SK-N-SH (cell line): ENCODE measurements at regions not wholly inside any gene's neighbourhood (a gene's known extent, or its start where the extent isn't known, plus 50 kb on each side); places are given as distances from the start of the nearest gene placed in this dataset.

Experiments used
- CTCF ChIA-PET: fragments of 300-600, 350-600 bp; formaldehyde crosslinking; extraction: SDS; loops from one replicate; lab custom pipeline; 2021; lab: Yijun Ruan, JAX
- POLR2A ChIA-PET: fragments of 350-600 bp; sonication (Branson Sonifier 250); formaldehyde crosslinking; extraction: SDS; loops from one replicate; lab custom pipeline; 2020; ENCODE audit warnings: antibody characterized with exemption, inconsistent platforms; lab: Yijun Ruan, JAX
- DNase-seq: peaks from one replicate; pipeline ENCODE4 v3.0.0; 2012
- H2AFZ ChIP-seq: fragments of 200-600 bp; sonication (generic); 2 replicates; pipeline ENCODE4 v1.8.1; 2016; ENCODE audit warnings: antibody characterized with exemption, mild to moderate bottlenecking, low read depth
- H3F3A ChIP-seq: fragments of 200-600 bp; sonication (generic); replicated peaks from 2 replicates; pipeline ENCODE3; 2016; ENCODE audit warnings: antibody characterized with exemption, mild to moderate bottlenecking; ENCODE audit not compliant: insufficient read depth
- H3K27ac ChIP-seq, 2 experiments: fragments of 200-500 bp in 1 of 2; fragments of 200-600 bp in 1 of 2; sonication (Bioruptor generic) in 1 of 2; sonication (generic), shearing (Covaris generic) in 1 of 2; 2 replicates each; pipeline versions ENCODE4 v1.5.1 to v1.6.1; 2014 to 2016; ENCODE audit warnings: low read depth in 2 of 2, inconsistent platforms in 1 of 2, low read length in 1 of 2, mild to moderate bottlenecking in 1 of 2, mixed read lengths in 1 of 2
- H3K27me3 ChIP-seq: fragments of 200-600 bp; sonication (generic), shearing (Covaris generic); 2 replicates; pipeline ENCODE4 v1.6.1; 2016; ENCODE audit warnings: mixed run types; ENCODE audit not compliant: insufficient read depth
- H3K36me3 ChIP-seq, 2 experiments: fragments of 200-500 bp in 1 of 2; fragments of 200-600 bp in 1 of 2; sonication (Bioruptor generic) in 1 of 2; sonication (generic) in 1 of 2; replicated peaks in 1 of 2; 2 replicates each; pipeline versions ENCODE3 to v1.5.1; 2014 to 2016; ENCODE audit warnings: low read length in 1 of 2, mild to moderate bottlenecking in 1 of 2; ENCODE audit not compliant: insufficient read depth in 2 of 2, control insufficient read depth in 1 of 2
- H3K4me1 ChIP-seq, 2 experiments: fragments of 200-500 bp in 1 of 2; fragments of 200-600 bp in 1 of 2; sonication (Bioruptor generic) in 1 of 2; sonication (generic), shearing (Covaris generic) in 1 of 2; 2 replicates each; pipeline versions ENCODE4 v1.5.1 to v1.6.1; 2014 to 2016; ENCODE audit warnings: low read depth in 1 of 2, low read length in 1 of 2, mixed run types in 1 of 2; ENCODE audit not compliant: insufficient read depth in 2 of 2, control insufficient read depth in 1 of 2
- H3K4me2 ChIP-seq: fragments of 200-600 bp; sonication (generic), shearing (Covaris generic); 2 replicates; pipeline ENCODE4 v1.6.1; 2017; ENCODE audit warnings: mixed run types
- H3K4me3 ChIP-seq, 2 experiments: fragments of 200-500 bp in 1 of 2; fragments of 200-600 bp in 1 of 2; sonication (Bioruptor generic) in 1 of 2; sonication (generic), shearing (Covaris generic) in 1 of 2; 2 replicates each; pipeline versions ENCODE4 v1.5.1 to v1.8.1; 2014 to 2016; ENCODE audit warnings: low read depth in 2 of 2, inconsistent platforms in 1 of 2, low read length in 1 of 2, mild to moderate bottlenecking in 1 of 2, mixed read lengths in 1 of 2, moderate library complexity in 1 of 2
- H3K79me2 ChIP-seq: fragments of 200-600 bp; sonication (generic); 2 replicates; pipeline ENCODE4 v1.8.1; 2017; ENCODE audit warnings: mild to moderate bottlenecking; ENCODE audit not compliant: insufficient read depth
- H3K9ac ChIP-seq: fragments of 200-600 bp; sonication (generic); 2 replicates; pipeline ENCODE4 v1.6.1; 2017; ENCODE audit warnings: mixed run types
- H3K9me2 ChIP-seq: fragments of 200-600 bp; sonication (generic); 2 replicates; pipeline ENCODE4 v1.6.1; 2017; ENCODE audit warnings: mixed run types
- H3K9me3 ChIP-seq: fragments of 200-600 bp; sonication (generic); 2 replicates; pipeline ENCODE4 v1.6.1; 2017; ENCODE audit warnings: mixed run types, mild to moderate bottlenecking, moderate library complexity
- H4K20me1 ChIP-seq: fragments of 200-600 bp; sonication (generic); 2 replicates; pipeline ENCODE4 v1.6.1; 2017; ENCODE audit warnings: mild to moderate bottlenecking, mixed run types; ENCODE audit not compliant: insufficient read depth
- ELF1 ChIP-seq: IDR thresholded peaks from 2 replicates; pipeline ENCODE4 v1.4.0; 2012
- EP300 ChIP-seq, 2 experiments: IDR thresholded peaks; 2 replicates each; pipeline versions ENCODE4 v1.4.0 to v1.6.1; 2012; ENCODE audit warnings: borderline replicate concordance in 1 of 2, low read depth in 1 of 2, low read length in 1 of 2
- FOSL2 ChIP-seq: IDR thresholded peaks from 2 replicates; pipeline ENCODE4 v1.4.0; 2012; ENCODE audit warnings: low read depth, mild to moderate bottlenecking, moderate library complexity, borderline replicate concordance
- FOXJ3 ChIP-seq: sonication (generic); formaldehyde crosslinking; IDR thresholded peaks from 2 replicates; pipeline ENCODE4 v1.5.1; 2020; ENCODE audit warnings: mild to moderate bottlenecking, missing genetic modification reagents
- MXI1 ChIP-seq: IDR thresholded peaks from 2 replicates; pipeline ENCODE4 v1.6.1; 2012; ENCODE audit warnings: mild to moderate bottlenecking, low read depth, low read length, improper control_type of control experiment
- NFIC ChIP-seq: IDR thresholded peaks from 2 replicates; pipeline ENCODE4 v1.4.0; 2012; ENCODE audit warnings: borderline replicate concordance
- NRF1 ChIP-seq: IDR thresholded peaks from 2 replicates; pipeline ENCODE4 v1.6.1; 2012; ENCODE audit warnings: low read depth, mild to moderate bottlenecking, low read length
- RXRA ChIP-seq: IDR thresholded peaks from 2 replicates; pipeline ENCODE4 v1.4.0; 2012; ENCODE audit warnings: low read depth, mild to moderate bottlenecking, borderline replicate concordance
- SMC3 ChIP-seq: IDR thresholded peaks from 2 replicates; pipeline ENCODE4 v1.6.1; 2012; ENCODE audit warnings: low read depth, low read length, improper control_type of control experiment
- TAF1 ChIP-seq: IDR thresholded peaks from 2 replicates; pipeline ENCODE4 v1.6.1; 2012; ENCODE audit warnings: low read depth, mild to moderate bottlenecking, low read length, moderate library complexity, borderline replicate concordance
- YY1 ChIP-seq: IDR thresholded peaks from 2 replicates; pipeline ENCODE4 v1.4.0; 2012; ENCODE audit warnings: low read depth, mild to moderate bottlenecking
- WGBS: methylation state at CpG from one replicate; pipeline ENCODE4 v1.1.6; 2017; ENCODE audit warnings: low lambda C conversion rate; 5-methylcytosine and 5-hydroxymethylcytosine counted together
- TF ChIP-seq, protein P1 (sequence below): IDR thresholded peaks from 2 replicates; pipeline ENCODE4 v1.4.0; 2012; ENCODE audit warnings: low read depth, borderline replicate concordance
- TF ChIP-seq, protein P2 (sequence below): fragments of 150-350 bp; IDR thresholded peaks from 2 replicates; pipeline ENCODE4 v1.6.1; 2017; ENCODE audit warnings: antibody characterized with exemption, low read length, low read depth, borderline replicate concordance
- TF ChIP-seq, protein P3 (sequence below): IDR thresholded peaks from 2 replicates; pipeline ENCODE4 v1.4.0; 2012; ENCODE audit warnings: low read depth
- TF ChIP-seq, protein P4 (sequence below): fragments of 150-350 bp; IDR thresholded peaks from 2 replicates; pipeline ENCODE4 v1.6.1; 2016; ENCODE audit warnings: mild to moderate bottlenecking, low read depth, low read length
- TF ChIP-seq, protein P5 (sequence below): IDR thresholded peaks from 2 replicates; pipeline ENCODE4; 2012
- TF ChIP-seq, protein P6 (sequence below): fragments of 200-600 bp; sonication (generic); IDR thresholded peaks from 2 replicates; pipeline ENCODE4 v1.6.1; 2017; ENCODE audit warnings: antibody characterized with exemption, mild to moderate bottlenecking, moderate library complexity

DNA sequence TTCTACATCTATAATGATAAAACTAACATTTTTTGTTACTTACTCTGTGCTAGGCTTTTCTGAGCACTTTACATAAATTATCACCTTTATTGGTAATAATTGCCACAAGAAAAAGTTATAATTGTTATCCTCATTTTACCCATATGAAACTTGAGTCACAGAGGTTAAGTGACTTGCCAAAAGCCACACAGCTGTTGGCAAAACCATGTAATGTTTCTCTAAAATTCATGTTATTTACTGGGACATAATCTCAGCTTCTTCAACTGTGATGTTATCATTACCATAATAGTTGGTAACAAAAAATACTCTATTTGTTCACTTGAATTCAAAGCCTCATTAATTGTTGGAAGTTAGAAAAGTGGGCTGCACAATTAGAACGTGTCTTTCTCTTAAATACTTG is 437.3 kb downstream of the BRINP1 start:
- WGBS: 9% methylated on average over 1 of the region's 1 CpG
- POLR2A ChIA-PET: no interaction called here
- Histone ChIP-seq H3F3A (no peaks in the 10 kb centered on the region), H3K27ac (no peak overlapping the region), H3K36me3 (no peaks in the 10 kb centered on the region), H3K9ac (no peak overlapping the region), H3K4me3 (no peak overlapping the region), H3K9me2 (no peaks in the 10 kb centered on the region), H3K4me1 (no peaks in the 10 kb centered on the region; a peak in 1 of 4 replicates), H3K9me3 (no peaks in the 10 kb centered on the region), H3K79me2 (no peaks in the 10 kb centered on the region), H3K27me3 (no peaks in the 10 kb centered on the region), H3K4me2 (no peak overlapping the region), H2AFZ (no peak overlapping the region), H4K20me1 (no peaks in the 10 kb centered on the region)
- TF ChIP-seq MXI1: no peak
- TF ChIP-seq FOXJ3 (CRISPR knock-in tag): no peak
- no peak for TF ChIP-seq RXRA
- TF ChIP-seq, protein P1, sequence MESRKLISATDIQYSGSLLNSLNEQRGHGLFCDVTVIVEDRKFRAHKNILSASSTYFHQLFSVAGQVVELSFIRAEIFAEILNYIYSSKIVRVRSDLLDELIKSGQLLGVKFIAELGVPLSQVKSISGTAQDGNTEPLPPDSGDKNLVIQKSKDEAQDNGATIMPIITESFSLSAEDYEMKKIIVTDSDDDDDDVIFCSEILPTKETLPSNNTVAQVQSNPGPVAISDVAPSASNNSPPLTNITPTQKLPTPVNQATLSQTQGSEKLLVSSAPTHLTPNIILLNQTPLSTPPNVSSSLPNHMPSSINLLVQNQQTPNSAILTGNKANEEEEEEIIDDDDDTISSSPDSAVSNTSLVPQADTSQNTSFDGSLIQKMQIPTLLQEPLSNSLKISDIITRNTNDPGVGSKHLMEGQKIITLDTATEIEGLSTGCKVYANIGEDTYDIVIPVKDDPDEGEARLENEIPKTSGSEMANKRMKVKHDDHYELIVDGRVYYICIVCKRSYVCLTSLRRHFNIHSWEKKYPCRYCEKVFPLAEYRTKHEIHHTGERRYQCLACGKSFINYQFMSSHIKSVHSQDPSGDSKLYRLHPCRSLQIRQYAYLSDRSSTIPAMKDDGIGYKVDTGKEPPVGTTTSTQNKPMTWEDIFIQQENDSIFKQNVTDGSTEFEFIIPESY: no peak
- TF ChIP-seq, protein P2, sequence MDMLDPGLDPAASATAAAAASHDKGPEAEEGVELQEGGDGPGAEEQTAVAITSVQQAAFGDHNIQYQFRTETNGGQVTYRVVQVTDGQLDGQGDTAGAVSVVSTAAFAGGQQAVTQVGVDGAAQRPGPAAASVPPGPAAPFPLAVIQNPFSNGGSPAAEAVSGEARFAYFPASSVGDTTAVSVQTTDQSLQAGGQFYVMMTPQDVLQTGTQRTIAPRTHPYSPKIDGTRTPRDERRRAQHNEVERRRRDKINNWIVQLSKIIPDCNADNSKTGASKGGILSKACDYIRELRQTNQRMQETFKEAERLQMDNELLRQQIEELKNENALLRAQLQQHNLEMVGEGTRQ: no peak
- TF ChIP-seq ELF1: no peak
- TF ChIP-seq, protein P3, sequence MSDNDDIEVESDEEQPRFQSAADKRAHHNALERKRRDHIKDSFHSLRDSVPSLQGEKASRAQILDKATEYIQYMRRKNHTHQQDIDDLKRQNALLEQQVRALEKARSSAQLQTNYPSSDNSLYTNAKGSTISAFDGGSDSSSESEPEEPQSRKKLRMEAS: no peak
- no peak for TF ChIP-seq YY1
- TF ChIP-seq, protein P4, sequence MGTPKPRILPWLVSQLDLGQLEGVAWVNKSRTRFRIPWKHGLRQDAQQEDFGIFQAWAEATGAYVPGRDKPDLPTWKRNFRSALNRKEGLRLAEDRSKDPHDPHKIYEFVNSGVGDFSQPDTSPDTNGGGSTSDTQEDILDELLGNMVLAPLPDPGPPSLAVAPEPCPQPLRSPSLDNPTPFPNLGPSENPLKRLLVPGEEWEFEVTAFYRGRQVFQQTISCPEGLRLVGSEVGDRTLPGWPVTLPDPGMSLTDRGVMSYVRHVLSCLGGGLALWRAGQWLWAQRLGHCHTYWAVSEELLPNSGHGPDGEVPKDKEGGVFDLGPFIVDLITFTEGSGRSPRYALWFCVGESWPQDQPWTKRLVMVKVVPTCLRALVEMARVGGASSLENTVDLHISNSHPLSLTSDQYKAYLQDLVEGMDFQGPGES: no peak
- TF ChIP-seq TAF1: no peak
- TF ChIP-seq NRF1: no peak
- no peak for TF ChIP-seq FOSL2
- TF ChIP-seq, protein P5, sequence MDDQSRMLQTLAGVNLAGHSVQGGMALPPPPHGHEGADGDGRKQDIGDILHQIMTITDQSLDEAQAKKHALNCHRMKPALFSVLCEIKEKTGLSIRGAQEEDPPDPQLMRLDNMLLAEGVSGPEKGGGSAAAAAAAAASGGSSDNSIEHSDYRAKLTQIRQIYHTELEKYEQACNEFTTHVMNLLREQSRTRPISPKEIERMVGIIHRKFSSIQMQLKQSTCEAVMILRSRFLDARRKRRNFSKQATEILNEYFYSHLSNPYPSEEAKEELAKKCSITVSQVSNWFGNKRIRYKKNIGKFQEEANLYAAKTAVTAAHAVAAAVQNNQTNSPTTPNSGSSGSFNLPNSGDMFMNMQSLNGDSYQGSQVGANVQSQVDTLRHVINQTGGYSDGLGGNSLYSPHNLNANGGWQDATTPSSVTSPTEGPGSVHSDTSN: no peak
- TF ChIP-seq SMC3: no peak
- TF ChIP-seq, protein P6, sequence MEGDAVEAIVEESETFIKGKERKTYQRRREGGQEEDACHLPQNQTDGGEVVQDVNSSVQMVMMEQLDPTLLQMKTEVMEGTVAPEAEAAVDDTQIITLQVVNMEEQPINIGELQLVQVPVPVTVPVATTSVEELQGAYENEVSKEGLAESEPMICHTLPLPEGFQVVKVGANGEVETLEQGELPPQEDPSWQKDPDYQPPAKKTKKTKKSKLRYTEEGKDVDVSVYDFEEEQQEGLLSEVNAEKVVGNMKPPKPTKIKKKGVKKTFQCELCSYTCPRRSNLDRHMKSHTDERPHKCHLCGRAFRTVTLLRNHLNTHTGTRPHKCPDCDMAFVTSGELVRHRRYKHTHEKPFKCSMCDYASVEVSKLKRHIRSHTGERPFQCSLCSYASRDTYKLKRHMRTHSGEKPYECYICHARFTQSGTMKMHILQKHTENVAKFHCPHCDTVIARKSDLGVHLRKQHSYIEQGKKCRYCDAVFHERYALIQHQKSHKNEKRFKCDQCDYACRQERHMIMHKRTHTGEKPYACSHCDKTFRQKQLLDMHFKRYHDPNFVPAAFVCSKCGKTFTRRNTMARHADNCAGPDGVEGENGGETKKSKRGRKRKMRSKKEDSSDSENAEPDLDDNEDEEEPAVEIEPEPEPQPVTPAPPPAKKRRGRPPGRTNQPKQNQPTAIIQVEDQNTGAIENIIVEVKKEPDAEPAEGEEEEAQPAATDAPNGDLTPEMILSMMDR: no peak
- no peak for TF ChIP-seq EP300 (IDR thresholded peaks at IDR 0.05; ENCODE audit: borderline replicate concordance in 1 of 2, low read depth in 1 of 2, low read length in 1 of 2)
- TF ChIP-seq NFIC: no peak
- CTCF ChIA-PET: no interaction called here
- no peak for DNase-seq
